NCI-H524 (cell line): ENCODE measurements at regions not wholly inside any gene's neighbourhood (a gene's known extent, or its start where the extent isn't known, plus 50 kb on each side); places are given as distances from the start of the nearest gene placed in this dataset.
A peak's percentile ranks its signal among the peaks of the same experiment; 100 is the strongest.

Experiments
- DNase-seq, 2 experiments: peaks; one replicate each; lab custom pipeline; 2025; lab: John Stamatoyannopoulos, UW

DNA sequence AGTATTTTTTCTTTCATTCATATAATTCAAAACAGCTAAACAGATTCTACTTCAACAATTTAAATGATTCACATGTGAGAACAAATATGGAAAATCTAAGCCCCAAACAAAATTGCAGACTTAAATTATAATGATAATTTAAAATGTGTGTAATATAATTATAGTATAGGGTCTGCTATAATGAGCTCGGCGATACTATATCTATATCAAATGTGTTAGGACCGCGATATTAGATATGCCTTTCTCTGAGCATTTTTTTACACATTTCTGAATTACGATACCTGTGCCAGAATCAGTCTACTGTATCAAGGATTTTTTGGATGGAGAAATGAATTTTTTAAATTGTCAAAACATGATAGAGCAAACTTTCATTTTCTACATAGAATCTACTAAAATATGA, 808.8 kb upstream of the POU3F3 start:
- DNase-seq: no peak

DNA sequence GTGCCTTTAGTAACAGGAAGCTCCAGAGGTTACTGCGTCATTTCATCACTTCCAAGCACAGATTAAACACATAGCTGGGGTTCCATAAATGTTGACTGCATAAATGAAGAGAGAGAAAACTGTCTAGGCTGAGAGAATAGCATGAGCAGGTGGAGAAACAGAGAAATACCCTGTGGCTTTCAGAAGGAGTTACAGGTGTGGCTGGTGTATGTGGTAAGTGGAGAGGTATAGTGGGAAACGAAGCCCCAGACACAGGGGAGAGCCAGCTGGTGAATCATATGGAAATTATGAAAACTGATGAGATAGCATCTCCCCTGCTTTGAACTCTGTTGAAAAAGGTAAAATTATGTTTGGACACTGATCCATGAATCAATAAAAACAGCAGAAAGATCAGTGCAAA, 807.4 kb upstream of the POU3F3 start:
- no peak for DNase-seq

DNA sequence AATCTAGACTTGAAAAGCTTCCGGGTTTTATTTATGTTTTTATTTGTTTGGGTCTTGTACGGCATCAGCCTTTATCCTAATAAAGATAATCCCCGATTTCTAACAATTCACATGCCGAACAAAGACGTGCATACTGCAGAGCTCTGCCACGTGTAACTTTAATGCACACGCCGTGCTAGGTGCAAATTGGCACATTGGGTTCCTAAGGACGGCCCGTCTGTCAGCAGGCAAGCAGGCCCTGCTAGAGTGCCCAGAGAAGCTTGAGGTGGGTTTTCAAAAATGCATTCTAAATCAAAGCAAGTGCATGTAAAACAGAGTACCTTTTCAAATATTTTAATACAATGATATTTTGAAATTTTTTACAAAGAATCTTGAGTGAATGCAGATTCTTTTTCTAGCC, 806.4 kb upstream of the POU3F3 start:
- DNase-seq: no peak

DNA sequence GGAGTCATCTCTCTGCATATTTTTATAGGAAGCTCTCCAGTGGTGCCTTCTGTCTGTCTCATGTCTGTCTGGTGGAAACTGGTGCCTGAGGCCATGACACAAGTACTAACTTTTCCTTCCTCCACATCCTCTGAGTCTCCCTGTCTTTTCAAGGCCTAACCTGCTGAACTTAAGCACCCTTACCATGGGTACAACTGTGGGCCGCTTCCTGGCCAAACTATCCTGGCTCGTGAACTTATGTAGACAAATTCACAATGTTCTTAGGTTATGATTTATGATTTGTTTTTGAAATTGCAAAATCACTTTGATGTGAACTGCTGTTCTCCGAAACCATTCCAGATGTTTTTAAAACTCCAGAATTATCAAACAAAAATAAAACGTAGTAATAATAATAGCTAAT, 804.5 kb upstream of the POU3F3 start:
- no peak for DNase-seq

DNA sequence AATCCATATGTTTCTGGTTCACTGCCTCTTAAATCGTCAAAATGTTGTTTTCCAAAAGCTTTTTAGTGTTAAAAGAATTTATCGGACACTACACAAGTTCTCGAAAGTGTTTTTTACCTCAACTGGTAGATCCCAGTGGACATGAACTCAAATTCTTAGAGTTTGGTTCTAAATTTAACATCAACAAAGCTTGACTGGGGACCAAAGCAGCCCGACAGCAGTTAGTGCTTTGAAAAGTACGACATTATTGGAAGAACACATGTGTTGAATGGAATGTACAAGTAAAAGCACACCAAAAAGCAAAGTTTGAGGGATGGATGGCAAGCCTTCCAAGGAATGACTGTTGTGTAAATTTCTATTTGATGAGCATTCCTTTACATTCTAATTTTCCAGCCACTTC, 803.9 kb upstream of the POU3F3 start:
- no peak for DNase-seq

DNA sequence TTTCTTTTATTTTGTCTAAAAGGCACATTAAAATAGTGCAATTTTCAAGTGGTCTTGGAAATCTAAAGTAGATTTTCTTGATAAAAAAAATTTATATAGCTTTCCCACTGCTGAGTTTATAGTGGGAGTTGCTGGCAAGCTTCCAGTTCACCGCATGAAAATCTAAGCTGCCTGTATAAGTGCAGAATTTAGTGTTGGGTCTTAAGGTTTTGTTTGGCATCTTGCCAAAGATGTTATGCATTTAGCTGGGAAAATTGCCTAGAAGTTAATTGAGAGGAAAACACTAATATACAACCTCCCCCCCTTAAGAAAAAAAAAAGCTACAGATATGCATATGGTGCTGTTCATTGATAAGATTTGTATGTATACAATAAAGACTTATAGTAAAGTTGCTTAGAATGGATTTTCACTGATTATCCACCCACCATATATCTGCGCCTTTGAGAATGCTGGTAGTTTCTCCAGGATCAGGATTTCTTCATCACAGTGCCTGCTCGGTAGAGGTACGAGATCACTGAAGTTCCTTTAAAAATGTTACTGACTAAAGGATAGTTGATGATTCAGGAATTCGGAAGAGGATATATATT, 803.2 kb upstream of the POU3F3 start:
- peak; percentile 20 to 59 for DNase-seq

DNA sequence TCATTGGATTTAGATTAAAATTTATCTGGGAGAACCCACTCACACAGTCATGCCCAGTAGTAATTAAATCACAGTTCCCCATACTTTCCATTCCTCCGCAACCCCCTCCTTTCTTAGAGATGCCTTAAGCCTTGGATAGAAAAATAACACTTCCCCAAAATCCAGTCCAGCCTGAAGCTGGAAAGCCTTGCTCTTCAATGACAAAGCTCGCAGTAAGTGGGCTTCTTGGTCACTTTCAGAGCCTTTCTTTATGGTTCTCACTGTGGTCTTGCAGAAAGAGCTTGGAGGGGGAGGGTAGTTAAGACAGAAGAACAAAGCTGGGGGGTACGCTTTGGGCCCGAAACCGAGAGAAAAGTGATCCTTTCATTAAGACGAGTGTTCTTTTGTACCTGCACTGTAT, 802.1 kb upstream of the POU3F3 start:
- DNase-seq: no peak

DNA sequence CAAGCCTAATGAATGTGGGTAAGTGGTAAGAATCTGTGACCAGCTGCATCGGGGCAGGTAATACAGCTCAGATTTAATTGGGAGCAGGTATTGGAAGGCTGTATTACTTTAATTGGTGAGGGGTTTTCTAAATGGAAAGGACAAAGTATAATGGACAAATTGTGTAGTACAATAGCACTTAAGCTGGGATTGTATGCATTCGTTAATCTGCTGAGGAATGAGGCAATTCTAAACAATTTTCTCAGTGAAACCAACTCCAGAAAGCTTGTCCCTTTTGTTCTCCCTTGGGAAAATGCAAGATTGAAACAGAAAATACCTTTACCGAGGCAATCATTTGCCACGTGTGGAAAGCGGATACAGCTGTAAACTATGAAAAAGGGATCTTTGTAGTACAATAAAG, 801.6 kb upstream of the POU3F3 start:
- DNase-seq: no peak

DNA sequence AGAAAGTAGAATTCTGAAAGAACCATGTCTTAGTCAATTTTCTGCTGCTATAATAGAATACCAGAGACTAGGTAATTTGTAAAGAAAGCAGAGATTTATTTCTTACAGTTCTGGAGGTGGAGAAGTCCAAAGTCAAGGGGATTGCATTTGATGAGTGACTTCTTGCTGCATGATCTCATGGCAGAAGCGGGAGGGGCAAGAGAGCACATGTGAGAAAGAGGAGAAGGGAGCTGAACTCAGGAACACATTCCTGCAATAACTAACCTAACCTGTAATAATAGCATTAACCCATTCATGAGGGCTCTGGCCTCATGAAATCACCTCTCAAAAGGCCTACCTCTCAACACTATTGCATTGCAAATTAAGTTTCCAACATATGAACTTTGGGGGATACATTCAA, 797.5 kb upstream of the POU3F3 start:
- no peak for DNase-seq

DNA sequence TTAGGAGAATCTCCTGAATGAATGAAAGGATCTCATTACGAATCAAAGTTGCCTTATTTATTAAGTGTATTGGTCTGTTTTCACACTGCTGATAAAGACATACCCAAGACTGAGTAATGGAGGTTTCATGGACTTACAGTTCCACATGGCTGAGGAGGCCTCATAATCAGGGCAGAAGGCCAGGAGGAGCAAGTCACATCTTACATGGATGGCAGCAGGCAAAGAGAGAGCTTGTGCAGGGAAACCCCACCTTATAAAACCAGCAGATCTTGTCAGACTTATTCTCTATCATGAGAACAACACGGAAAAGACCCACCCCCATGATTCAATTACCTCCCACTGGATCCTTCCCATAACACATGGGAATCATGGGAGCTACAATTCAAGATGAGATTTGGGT, 785.2 kb upstream of the POU3F3 start:
- no peak for DNase-seq

DNA sequence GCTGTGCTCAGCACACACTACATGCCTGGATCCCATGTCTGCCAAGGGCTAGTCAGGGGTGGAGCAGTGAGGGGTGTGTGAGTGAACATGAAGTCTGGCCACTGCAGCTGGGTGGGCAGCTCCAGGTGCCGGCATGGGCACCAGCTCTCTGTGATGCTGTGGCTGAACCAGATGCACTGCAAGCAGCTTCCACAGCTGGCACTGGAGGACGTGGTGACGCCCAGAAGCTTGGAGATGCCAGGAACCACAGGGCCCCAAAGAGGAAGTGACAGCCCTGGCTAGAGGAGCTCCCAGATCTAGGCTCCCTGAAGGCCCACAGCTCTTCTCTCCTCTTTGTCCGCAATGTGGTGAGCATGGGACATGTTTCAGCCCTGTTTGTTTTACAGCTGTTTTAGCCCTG, 776.3 kb upstream of the POU3F3 start:
- no peak for DNase-seq

DNA sequence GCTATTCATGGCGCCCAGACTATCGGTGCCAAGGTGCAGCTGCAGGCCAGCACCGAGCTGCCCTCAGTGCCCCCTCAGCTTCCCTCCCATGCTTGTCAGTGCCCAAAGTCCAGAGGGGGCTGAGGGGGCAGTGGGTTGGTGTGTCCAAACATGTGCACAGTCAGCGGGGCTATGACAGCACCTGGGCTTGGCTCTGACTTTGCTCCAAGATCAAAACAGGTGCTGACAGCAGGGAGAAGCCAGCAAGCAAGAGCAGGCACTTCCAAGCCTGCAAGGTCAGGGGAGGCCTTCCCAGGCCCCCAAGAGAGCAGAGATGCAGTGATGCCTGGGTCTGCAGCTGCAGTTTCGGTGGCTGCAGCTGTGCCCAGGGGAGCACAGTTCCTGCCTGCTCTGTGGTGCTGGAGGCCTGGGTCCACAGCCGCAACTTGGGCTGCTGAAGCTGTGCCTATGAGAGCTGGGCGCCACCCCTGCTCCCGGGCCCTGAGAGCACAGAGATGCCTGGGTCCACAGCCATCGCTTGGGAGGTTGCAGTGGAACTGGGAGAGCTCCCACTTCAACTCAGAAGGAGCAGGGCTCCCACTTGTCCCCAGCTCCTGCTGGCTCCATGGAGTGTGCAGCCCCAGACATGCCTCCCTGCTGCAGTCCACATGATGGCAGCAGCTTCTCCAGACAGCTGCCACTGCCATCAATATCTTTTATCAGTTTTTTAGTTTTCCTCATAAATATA, 775.3 kb upstream of the POU3F3 start:
- DNase-seq: peak in 1 of 2 experiments; percentile 4

DNA sequence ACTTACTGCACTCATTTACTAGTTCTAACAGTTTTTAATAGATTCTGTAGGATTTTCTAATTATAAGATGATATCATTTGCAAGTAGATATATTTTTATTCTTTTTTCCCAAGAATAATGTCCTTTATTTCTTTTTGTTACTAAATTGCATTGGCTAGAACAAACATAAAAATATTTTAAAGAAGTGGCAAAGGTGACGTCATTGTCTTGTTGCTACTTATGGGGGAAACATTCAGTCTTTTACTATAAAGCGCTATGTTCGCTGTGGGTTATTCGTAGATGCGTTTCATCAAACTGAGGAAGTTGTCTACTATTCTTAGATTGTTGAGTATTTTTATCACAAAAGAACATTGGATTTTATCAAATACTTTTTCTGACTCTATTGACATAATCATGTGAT, 765.2 kb upstream of the POU3F3 start:
- no peak for DNase-seq

DNA sequence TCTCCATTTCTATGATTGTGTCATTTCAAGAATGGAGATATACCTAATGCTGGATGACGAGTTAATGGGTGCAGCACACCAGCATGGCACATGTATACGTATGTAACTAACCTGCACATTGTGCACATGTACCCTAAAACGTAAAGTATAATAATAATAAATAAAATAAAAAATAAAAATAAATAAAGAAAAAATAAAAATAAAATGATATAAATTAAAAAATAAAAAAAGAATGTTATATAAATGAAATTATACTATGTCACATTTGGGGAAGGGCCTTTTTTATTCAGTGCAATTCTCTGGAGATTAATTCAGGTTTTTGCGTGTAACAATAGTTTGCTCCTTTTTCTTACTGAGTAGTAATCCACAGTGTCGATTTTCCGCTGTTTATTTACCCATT, 763.5 kb upstream of the POU3F3 start:
- no peak for DNase-seq

DNA sequence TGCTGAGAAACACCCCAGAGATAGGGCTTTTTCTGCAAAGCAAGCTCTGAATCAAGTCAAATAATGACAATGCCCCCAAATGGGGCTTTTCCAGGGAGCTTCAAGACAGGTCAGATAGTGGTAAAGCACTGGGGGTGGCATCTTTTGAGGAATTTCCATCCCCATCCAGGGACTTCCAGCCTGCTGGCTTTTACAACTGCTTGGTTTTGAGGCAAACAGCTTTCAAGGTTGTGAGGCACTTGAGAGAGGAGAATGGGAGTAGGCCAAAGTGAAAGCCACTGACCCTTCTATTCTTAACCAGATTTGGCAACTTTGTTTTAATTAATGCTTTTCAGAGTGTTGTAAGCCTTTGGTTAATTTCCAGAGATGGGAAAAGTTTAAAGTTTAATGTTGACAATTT, 762.0 kb upstream of the POU3F3 start:
- DNase-seq: no peak

DNA sequence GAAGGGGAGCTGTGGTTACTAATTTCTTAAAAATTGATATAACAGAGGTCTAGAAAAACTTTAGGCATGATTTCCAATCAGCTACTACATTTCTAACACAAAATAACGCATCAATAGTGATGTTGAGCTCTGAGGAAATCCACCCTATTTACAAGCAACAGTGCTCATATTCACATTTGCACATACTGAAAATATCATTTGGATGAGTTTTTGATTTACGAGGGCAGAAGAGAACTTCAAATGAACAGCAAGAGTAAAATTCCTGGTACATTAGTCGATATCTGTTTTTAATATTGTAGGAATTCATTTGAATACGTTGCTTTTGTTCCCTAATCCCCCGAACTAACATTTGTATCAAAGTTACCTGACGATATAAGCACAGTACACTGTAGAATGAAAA, 761.0 kb upstream of the POU3F3 start:
- DNase-seq: no peak

DNA sequence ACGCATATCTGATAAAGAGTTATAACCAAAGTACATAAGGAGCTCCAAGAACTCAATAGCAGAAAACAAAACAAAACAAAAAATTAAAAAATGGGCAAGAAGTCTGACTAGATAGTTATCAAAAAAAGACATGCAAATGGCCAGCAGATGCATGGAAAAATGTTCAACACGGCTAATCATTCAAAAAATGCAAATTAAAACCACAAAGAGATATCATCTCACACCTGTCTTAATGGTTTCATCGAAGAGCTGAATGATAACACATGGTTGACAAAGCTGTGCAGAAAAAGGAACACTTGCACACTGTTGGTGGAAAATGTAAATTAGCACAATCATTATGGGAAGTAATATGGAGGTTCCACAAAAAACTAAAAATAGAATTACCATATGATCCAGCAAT, 751.3 kb upstream of the POU3F3 start:
- DNase-seq: no peak

DNA sequence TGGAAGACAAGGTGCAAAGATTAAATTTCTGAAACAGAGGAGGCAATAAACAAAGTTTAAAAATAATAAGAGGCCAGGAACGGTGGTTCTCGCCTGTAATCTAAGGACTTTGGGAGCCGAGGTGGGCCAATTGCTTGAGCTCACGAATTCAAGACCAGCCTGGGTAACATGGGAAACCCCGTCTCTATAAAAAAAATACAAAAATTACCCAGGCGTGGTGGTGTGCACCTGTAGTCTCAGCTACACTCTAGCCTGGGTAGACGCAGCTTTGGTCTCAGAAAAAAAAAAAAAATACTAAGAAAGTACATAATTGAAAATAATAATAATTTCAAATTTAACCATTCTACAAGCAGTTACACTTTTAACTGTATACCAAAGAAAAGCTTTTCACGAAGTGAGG, 744.6 kb upstream of the POU3F3 start:
- DNase-seq: no peak

DNA sequence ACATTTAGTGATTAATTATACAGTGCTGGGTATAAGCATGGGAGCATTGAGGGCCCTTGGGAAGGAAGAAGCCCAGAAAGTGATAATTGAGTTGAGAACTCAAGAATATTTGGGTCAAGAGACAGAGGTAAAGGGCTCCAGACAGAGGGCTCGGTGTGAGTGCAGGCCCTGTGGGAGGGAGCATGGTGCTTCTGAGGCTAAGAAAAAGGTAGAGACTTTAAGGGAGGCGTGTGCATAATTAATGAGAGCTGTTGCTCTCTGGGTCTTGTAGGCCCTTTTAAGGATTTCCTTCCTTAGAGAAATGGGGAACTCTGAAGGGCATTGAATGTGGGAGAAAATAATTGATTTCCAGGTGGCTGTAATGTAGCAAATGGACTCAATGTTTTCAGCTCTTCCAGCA, 735.0 kb upstream of the POU3F3 start:
- DNase-seq: no peak

DNA sequence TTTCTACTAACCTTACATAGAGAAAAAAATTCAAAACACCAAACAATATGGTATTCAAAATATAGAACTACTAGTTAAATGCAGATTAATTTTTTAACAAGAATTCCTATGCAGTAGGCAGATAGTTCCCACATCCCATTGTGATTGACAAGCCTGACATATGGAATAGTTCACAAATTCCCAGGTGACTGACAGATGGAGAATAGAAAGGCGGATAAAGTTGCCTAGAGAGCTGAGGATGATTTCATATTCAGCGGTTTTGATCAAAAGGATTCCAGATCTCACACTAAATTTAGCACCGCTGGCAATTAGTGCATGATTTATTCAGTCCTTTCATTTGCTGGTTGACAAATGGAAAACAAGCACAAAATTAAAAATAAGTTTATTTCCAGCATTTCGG, 733.7 kb upstream of the POU3F3 start:
- DNase-seq: peak in 1 of 2 experiments; percentile 45

DNA sequence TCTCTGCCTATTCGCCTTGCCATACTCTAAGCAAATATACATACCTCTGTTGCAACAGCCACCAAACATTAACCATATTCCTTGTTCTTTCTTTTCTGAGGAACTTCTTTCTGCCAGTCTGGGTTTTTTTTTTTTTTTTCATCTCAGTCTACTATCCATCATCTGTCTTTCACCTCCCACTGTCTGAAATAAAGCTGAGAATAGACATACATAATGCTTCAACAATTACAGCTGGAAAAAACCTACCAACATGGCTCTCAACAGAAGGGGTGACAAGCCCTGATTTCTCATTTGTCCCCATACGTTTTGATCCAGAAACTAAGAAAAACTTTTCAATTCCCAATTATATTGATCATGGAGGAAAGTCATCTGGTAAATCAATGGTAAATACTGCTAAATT, 728.8 kb upstream of the POU3F3 start:
- DNase-seq: no peak

DNA sequence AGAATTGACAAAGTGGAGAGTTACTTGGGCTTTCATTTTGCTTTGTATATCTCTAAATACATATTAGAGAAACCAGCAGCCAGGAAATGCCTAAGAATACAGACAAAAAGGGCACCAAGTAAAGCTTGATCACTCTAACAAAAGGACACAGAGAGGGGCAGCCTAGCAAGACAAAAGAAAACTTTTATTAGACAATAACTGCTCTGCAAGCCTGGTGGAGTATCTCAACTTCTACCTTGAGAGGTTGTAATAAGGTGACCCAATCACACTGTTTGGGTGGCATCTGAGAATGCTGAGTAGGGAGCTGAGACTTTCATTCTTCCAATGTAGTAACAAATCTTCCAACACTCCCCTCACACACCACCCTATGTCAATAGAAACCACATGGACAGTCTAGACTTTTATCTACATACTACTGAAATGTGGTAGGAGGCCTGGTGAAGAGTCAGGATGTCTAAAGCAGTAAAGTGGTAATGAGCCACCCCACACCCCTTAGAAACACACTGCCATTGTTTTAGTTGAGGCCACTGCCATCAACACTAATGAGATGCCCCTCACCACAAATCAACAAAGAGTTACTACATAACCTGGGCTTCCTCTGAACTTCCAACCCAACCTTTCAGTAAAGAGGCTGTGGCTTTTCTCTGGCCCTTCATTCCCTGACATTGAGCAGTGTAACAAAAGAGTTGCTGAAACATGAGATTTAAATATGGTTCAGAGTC, 726.7 kb upstream of the POU3F3 start:
- no peak for DNase-seq

DNA sequence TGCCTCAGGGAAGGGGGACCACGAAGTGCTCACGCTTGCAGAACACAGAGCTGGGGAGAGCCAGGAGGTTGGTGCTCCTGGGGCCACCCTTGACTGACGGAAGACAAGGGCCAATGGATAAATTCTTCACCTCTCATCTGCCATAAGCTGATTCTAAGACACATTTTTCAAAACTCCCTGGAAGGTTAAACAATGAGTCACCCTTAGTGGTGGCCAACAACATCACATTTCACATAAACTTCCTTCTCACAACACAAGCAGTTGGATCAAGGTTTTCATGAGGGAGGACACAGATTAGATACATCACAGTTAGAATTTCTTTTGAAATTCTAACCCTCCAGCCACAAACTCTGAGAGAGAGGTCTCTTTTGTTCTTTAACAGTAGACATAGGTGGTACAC, 713.6 kb upstream of the POU3F3 start:
- no peak for DNase-seq

DNA sequence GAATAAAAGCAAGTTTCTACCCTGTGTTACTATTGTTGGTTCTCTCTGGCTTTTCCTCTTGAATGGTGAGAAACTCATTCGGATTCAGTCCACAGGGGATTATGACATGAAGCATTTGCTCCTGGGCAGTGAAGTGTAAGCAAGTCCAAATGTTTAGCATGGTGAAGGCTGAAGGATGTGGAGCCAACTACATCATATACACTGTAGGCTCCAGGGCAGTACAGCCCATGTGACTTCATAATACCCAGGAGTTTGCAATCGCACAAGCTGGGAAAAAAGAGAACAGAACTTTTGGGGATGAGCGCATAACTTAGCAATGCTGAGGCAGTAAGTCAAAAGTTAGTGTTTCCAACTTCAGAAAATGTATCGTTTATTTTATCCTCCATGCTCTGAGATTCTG, 695.7 kb upstream of the POU3F3 start:
- DNase-seq: no peak
